Middle frontal gyrus (tissue), 1 donor: ENCODE measurements at regions not wholly inside any gene's neighbourhood (a gene's known extent, or its start where the extent isn't known, plus 50 kb on each side); places are given as distances from the start of the nearest gene placed in this dataset.
"Not testable (repeated sequence)": the region's sequence is repeated elsewhere in the genome, so short reads cannot be mapped to it uniquely, and the experiment has no call there.

ENCODE experiments used
- DNase-seq: peaks from one replicate; pipeline ENCODE4 v3.0.0-alpha.2; 2015; ENCODE audit warnings: low spot score; ENCODE audit errors: extremely low spot score

- not testable (repeated sequence) for DNase-seq
These were observed 491.8 kb upstream of the AUTS2 start for GRCh38 chr7:69106449-69106848.

DNA sequence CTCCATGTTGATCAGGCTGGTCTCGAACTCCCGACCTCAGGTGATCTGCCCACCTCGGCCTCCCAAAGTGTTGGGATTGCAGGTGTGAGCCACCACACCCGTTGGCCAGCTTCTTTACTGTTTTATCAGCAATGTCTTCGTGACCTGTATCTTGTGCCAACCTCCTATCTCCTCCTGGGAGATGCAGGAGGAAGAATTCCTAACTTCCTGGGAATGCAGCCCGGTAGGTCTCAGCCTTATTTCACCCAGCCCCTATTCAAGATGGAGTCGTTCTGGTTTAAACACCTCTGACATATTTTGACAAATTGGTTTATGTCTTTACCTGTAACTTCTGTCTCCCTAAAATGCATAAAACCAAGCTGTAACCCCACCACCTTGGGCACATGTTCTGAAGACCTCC lies 491.3 kb upstream of the AUTS2 start:
- DNase-seq: not testable (repeated sequence)

DNA sequence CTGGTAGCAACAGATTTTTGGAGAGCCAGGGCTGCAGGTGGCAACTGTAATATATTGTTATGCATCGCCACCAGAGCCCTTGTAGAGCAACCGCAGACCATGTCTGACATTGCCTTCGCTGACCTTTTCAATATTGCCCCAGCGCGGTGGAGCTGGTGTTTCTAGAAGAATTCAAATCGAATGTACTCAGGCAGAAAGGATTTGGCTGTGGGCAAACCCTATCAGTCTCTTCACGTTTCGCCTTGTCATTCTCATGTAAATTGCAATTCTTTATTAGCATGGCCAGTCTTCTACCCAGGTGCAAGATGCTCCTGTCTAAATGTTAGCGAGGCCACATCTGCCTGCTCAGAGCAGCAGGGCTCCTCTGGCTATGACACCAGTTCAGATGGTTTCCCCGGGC lies 490.2 kb upstream of the AUTS2 start:
- DNase-seq: no peak

DNA sequence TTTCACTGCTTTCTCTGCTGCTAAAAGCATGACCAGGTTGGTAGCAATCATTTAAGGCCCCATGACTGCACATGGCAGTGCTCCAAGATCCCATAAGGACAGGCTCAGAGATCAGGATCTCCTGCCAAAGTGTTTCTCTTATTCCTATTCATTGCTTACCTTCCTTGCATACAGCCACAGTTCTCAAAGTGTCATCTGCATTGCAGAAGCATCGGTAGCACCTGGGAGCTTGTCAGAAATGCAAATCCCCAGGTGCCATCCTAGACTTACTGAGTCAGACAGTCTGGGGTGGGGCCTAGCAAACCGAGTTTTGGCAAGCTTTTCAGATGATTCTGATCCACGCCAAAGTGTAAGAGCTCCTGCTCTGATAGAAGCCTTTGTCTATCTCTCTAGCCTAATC lies 489.0 kb upstream of the AUTS2 start:
- no peak for DNase-seq

- DNase-seq: no peak
These were observed 488.4 kb upstream of the AUTS2 start for GRCh38 chr7:69109879-69110278.

DNA sequence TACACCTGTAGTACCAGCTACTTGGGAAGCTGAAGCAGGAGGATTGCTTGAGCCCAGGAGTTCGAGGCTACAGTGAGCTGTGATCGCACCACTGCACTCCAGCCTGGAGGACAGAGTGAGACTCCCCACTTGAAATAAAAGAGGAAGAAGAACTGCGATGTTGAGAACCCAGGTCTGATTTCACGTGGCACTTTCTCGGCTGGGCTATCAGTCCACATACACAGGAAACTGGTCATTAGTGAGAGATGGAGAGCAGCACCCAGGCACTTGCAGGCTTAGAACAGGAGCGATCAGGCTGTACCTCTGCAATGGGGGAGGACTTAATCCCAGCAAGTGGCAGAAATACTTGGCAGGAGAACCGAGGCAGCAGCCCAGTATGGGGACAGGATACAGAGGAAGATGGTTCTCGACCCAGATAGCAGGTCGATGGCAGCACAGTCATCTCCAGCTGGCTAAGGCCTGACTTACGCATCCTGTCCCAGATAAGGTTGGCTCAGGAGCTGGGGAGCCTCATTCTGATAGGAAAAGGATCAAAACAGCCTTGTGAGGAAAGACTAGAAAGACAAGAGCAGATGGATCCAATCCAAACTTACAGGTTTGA lies 487.7 kb upstream of the AUTS2 start:
- no peak for DNase-seq

DNA sequence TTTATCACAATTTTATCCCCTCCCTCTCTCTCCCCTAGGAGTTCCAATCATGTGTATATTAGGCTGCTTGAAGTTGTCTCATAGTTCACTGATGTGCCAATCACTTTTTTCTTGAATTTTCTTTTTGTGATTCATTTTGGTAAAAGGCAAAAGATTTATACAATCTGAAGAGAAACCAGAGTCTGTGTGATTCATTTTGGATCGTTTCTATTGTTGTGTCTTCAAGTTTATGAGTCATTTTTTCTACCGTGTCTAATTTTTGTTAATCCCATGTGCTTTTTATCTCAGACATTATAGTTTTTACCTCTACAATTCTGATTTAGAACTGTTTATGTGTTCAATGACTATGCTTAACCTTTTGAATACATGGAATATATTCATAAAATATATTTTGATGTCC lies 483.9 kb upstream of the AUTS2 start:
- no peak for DNase-seq

GRCh38 chr7:69115788-69116187 lies 482.5 kb upstream of the AUTS2 start:
- DNase-seq: no peak

GRCh38 chr7:69116196-69116595 lies 482.1 kb upstream of the AUTS2 start:
- DNase-seq: not testable (repeated sequence)

DNA sequence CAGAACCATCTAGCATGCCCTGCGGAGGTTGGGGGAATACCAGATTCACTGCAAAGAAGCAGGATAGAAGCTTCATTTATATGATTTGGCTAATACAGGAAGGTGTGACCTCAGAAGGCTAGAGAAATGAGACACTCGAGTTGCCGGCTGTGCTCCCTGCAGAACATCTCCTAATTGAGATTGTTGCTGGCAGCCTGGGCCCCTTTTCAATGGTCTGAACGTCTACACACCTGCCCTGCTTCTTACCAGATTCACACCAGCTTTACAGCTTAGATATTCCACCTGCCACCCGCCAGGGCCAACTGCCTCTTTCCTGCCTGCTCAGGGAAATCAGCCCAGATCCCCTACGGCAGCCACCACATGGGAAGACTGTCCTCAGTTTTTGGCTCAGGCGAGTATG lies 475.3 kb upstream of the AUTS2 start:
- DNase-seq: no peak

DNA sequence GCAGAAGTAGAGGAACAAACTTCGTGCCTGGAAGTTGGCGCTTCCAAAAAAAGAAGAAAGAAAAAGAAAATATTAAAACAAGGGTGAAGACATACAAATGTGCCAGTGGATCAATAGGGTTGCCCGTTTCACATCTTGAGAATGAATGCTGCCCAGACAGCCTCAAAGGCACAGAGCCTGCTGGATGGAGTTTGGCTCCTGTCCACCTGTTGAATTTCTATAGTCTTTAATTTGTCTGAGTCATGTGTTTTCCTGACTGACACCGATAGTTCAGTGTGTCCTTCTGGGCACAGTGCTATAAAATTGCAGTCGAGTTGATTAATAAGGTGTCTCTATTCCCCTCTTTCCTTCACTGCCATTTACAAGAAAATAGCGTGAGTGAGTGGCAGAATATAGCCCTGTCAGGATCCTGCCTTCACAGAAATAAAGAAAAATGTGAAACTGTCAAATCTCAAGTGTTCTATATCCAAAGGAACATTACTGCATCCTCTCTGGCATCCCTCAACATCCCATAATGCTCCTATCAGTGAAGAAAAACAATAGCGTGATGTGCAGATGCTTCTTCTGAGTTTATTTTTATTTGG lies 471.3 kb upstream of the AUTS2 start:
- no peak for DNase-seq

DNA sequence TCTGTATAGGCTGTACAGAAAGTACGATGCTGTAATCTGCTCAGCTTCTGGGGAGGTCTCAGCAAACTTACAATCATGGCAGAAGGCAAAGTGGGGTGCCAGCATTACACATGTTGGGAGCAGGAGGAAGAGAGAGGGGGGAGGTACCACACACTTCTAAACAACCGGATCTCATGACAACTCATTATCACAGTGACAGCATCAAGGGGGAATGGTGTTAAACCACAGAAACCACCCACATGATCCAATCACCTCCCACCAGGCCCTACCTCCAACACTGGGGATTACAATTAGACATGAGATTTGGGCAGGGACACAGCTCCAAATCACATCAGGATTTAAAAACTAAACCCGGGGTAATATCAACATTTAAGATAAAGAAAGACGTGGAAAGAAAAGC lies 468.8 kb upstream of the AUTS2 start:
- DNase-seq: no peak

DNA sequence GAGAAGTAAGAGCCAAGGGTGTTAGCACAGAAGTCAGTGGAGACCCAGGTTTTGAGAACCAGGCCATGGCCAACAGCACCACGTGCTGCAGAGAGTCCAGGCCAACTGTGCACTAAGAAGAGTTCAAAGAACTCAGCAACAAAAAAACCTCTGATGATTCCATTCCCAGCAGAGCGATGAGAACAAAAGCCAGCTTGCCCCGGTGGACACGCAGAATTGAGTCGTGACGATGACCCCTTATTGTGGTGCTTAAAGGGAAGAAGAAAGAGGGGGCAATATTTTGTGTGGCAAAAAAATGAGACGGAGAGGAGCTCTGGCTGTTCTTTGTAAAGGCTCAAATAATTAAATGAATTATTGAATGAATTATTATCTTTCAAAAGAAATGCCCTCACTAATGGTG lies 468.3 kb upstream of the AUTS2 start:
- no peak for DNase-seq

DNA sequence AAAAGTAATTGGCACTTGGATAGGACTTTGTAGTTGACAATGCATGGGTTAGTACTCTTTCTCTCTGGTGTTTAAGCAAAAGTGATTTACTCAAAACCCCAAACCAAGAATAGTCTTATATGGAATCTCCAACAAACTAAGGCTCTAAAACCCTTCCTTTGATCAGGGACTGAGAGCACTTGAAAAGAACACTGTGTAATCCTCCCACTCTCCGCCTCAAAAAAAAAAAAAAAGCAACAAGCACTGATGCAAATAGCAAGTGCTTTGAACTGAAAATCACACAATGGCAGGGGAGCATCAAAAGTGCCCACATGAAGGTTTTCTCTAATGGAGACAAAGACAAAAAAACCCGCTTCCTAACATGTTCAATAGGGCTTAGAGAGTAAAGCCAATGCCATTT lies 467.9 kb upstream of the AUTS2 start:
- DNase-seq: no peak

DNA sequence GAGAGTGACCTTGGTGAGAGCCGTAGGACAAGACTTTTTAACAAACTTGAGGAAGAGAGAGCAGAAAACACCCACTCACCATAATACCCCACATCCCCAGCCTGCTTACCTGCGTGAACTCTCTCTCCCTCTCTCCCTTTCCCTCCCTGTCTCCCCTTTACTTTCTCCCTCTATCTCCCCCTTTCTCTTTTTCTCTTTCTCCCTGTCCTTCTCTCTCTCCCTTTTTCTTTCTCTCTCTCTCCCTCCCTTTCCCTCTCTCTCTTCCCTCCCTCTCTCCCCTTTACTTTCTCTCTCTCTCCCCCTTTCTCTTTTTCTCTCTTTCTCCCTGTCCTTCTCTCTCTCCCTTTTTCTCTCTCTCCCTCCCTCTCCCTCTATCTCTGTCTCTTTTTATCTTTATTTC lies 464.0 kb upstream of the AUTS2 start:
- DNase-seq: no peak

- no peak for DNase-seq
These were observed 450.6 kb upstream of the AUTS2 start for GRCh38 chr7:69147631-69148030.

DNA sequence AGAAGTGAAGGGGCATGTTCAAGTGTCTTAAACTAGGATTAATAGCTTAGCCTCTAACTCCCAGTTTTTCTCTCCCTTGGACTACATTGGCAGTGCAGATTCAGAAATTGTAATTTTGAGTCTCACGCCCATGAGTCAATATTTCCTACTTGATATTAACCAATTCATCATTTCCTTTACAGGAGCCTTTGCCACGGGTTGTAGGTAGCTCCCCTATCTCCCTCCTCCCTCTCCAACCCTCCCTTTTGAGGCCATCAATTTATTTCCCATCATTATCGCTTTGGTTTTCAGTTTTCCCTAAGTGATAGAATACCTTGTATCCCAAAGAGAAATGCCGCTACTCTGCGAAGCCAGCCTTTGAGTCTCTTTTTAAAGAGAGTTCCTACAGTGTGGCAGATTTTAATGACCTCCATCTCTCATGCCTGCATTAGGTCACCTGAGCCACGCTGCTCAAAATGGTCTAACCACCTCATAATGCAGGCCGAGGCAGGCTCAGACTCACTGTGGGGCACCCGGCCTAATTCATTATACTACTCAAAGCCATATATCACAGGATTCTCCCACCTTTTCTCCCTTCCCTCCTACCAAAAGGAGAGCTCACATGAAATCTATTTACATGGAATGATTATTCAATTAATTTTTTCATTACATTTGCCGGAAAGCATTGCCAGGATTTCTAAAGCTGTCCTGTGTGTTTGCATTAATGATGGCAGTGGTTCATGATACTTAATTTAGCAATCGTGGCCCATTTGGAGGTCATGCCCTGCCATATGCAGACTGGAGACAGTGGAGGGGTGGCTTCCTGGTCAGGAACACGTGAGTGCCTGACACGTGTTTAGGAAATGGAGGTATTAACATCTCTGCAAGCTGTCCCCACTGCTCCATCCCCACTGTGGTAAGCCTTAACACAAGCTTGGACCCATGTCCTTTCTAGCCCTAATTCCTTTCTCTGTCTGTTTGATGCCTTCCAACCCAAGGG lies 448.2 kb upstream of the AUTS2 start:
- DNase-seq: no peak

DNA sequence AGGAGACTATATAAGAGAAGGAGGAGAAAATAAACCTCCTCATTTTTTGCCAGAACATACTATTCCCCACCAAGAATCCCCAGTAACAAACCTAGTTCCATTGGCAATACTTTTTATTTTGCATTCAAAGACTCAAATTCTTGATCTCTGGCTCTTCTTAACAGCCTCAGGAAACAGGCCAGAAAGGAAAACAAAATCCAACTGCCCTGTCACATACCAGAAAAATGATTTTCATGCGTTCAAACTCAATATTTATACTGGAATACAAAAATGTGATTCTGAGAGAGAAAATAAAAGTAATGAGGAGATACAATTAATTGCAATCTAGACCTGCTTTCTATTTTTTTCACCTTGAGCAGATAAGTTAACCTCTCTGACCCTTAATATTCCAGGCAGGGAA lies 435.9 kb upstream of the AUTS2 start:
- DNase-seq: no peak

GRCh38 chr7:69162931-69163670 lies 435.2 kb upstream of the AUTS2 start:
- no peak for DNase-seq

- no peak for DNase-seq
These were observed 431.2 kb upstream of the AUTS2 start for GRCh38 chr7:69166979-69167516.

- no peak for DNase-seq
These were observed 428.9 kb upstream of the AUTS2 start for GRCh38 chr7:69169386-69169785.
